Choroid plexus epithelial cell (primary cell): ENCODE measurements at regions not wholly inside any gene's neighbourhood (a gene's known extent, or its start where the extent isn't known, plus 50 kb on each side); places are given as distances from the start of the nearest gene placed in this dataset.
A peak's percentile ranks its signal among the peaks of the same experiment; 100 is the strongest.
"Not testable (repeated sequence)": the region's sequence is repeated elsewhere in the genome, so short reads cannot be mapped to it uniquely, and the experiment has no call there.

Experiments used
- DNase-seq: peaks from one replicate; pipeline ENCODE4 v3.0.0-alpha.2; 2010; ENCODE audit warnings: low read depth
- H3K4me3 ChIP-seq: 2 replicates; pipeline ENCODE4 v1.5.1; 2011; ENCODE audit warnings: low read depth, mild to moderate bottlenecking, control low read depth, low read length, moderate library complexity
- TF ChIP-seq, protein P1 (sequence below): conservative IDR thresholded peaks from 2 replicates; pipeline ENCODE4 v1.5.1; 2011; ENCODE audit warnings: low read depth, mild to moderate bottlenecking, control low read depth, inconsistent platforms, low read length, moderate library complexity

DNA sequence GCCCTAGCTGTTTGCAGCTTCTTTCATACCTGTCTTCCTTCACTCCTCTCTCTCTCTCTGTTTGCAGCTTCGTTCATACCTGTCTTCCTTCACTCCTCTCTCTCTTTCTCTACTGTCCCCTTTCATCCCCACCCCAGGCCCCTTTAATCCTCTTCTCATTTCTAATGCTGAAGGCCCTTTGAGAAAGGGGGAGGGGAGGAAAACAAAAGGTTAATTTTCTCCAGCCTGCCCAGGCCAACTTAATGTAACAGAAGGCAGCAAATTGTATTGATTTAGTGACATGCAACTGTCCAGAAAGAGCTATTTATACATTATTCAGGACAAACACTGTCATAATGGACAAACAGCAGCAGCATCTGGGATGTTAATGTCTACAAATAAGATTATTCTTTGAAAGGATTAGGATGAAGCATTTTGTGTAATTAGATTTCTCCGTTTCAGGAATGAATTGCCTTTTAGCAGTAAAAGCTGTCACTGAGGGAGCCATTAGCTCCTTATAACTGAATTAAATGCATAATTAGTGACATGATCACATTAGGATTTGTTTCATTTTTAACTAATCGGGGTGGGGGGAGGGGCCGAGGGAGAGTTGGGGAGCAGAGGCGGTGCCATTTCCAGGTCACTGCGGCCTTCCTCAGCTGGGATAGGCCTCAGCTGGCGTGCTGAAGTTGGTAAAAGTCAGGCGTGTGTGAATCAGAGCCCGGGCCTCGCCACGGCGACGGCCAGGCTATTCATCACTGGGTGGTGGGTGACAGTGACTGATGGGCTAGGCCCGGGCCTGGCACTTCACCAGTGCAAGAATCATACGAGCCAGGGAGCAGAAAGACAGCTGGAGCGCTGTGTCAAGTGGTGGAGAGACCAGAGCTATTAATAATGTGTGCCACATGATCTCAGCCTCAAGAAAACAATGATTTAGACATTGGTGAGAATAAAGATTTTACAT lies 174.5 kb downstream of the NKX6-1 start:
- TF ChIP-seq, protein P1, sequence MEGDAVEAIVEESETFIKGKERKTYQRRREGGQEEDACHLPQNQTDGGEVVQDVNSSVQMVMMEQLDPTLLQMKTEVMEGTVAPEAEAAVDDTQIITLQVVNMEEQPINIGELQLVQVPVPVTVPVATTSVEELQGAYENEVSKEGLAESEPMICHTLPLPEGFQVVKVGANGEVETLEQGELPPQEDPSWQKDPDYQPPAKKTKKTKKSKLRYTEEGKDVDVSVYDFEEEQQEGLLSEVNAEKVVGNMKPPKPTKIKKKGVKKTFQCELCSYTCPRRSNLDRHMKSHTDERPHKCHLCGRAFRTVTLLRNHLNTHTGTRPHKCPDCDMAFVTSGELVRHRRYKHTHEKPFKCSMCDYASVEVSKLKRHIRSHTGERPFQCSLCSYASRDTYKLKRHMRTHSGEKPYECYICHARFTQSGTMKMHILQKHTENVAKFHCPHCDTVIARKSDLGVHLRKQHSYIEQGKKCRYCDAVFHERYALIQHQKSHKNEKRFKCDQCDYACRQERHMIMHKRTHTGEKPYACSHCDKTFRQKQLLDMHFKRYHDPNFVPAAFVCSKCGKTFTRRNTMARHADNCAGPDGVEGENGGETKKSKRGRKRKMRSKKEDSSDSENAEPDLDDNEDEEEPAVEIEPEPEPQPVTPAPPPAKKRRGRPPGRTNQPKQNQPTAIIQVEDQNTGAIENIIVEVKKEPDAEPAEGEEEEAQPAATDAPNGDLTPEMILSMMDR = no peak

DNA sequence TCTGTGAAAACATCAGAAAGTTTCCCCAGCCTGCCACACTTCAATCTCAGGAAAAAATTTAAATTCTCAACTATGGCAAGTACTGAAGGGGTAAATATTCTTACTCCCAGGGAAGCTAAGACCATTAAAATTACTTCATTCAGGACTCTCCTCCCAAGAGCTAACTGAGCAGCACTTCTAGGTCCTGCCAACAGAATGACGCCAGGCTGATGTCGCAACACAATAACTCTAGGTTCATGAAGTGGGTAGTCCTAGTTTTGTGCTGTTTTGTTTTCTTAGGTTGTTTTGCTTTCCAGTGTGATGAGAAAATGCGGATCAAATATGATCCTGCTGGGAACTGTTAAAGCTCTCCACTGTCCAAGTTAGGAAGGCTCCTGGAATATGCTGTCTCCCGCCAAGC lies 180.0 kb downstream of the NKX6-1 start:
- DNase-seq = peak; percentile 18
- TF ChIP-seq, protein P1 = no peak
- H3K4me3 ChIP-seq = no peak overlapping the region

More for the DNA sequence above, 174.5 kb downstream of the NKX6-1 start:
- H3K4me3 ChIP-seq = no peak overlapping the region
- DNase-seq = no peak

DNA sequence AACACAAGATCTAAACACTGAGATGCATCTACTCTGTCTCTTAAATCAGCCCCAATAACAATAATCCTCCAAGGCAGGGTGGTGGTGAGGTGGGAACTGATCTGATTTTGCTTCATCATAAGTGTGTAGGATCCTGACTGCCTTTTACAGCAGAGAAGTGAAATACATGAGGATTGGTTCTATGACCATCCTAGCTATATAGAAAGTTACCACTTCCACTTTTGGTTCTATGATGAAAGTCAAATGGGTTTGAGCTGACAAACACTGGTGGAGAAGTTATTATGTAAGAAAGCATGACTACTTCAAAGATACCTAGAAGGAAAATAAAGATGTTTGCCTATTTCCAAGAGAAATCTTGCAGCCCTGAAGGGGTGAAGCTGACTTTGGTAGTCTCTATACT lies 181.6 kb downstream of the NKX6-1 start:
- H3K4me3 ChIP-seq = no peak overlapping the region
- TF ChIP-seq, protein P1 = no peak
- no peak for DNase-seq

DNA sequence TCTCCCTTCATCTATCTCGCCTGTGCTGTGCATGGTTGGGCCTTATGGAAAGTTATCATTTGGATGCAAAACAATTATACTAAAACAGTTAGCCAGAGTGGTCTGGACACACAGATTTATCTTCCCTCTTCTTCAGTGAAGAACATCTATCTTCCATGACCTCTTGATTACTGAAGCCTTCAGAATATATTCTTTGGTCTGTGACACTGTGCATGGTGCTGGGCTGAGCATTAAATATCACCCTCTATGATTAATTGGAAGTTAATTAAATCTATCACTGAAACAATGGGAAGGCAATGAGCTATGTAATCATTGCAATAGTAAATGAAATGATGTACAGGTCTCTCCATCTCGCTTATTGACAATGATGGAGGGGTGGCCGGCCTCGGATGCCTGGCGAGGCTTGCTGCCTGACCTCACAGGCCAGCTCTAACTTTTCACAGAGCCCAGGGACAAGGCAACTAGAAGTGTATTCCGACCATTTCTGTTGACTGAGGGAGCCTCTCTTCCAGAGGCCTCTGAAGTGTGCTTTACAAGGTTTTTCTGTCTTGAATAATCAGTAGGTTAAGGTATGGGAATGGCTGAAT lies 186.6 kb downstream of the NKX6-1 start:
- H3K4me3 ChIP-seq = no peak overlapping the region
- no peak for DNase-seq
- TF ChIP-seq, protein P1 = no peak

DNA sequence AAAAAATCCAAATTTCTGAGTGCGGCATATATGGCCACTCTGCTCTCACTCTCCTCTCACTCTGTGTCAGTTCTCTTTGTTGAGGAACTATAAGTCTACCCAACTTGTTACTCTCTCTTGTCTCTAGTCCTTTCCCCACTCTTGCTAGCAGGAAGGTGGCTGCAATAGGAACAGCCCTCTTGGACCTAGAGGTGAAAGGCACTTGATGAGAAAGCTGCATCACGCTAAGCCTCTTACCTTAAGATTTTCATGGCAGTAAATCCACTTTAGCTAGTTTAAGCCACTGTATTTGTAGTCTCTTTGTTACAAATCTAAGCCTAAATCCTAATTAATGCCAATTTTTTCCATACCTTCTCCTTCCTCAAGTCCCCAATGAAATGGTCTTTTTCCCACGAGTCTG lies 189.9 kb downstream of the NKX6-1 start:
- TF ChIP-seq, protein P1 = no peak

DNA sequence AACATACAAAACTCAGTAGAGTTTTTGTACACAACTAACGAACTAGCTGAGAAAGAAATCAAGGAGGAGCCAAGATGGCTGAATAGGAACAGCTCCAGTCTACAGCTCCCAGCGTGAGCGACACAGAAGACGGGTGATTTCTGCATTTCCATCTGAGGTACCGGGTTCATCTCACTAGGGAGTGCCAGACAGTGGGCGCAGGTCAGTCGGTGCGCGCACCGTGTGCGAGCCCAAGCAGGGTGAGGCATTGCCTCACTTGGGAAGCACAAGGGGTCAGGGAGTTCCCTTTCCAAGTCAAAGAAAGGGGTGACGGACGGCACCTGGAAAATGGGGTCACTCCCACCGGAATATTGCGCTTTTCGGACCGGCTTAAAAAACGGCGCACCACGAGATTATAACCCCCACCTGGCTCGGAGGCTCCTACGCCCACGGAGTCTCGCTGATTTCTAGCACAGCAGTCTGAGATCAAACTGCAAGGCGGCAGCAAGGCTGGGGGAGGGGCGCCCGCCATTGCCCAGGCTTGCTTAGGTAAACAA lies 200.3 kb downstream of the NKX6-1 start:
- not testable (repeated sequence) for DNase-seq, H3K4me3 ChIP-seq

More for the DNA sequence above, 189.9 kb downstream of the NKX6-1 start:
- no peak for DNase-seq
- no peak overlapping the region for H3K4me3 ChIP-seq

DNA sequence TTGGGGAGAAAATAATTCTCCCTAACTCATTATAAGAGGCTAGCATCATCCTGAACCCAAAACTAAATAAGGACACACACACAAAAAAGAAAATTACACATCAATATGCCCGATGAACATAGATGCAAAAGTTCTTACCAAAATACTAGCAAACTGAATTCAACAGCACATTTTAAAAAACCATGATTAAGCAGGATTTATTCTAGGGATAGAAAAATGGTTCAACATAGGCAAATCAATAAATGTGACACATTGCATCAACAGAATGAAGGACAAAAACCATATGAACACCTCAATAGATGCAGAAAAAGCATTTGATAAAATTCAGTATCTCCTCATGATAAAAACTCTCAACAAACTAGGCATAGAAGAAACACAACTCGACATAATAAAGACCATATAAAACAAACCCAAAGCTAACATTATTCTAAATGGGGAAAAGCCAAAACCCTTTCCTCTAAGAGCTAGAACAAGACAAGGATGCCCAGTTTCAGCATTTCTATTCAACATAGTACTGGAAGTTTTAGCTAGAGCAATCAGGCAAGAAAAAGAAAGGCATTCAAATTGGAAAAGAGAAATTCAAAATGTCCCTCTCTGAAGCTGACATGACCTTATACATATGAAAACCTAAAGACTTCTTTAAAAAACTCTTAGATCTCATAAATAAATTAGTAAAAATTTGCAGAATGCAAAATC lies 200.9 kb downstream of the NKX6-1 start:
- DNase-seq = no peak
- TF ChIP-seq, protein P1 = no peak
- H3K4me3 ChIP-seq = no peak overlapping the region
